T-helper 9 cell (primary cell): ENCODE measurements at regions not wholly inside any gene's neighbourhood (a gene's known extent, or its start where the extent isn't known, plus 50 kb on each side); places are given as distances from the start of the nearest gene placed in this dataset.
"Not testable (repeated sequence)": the region's sequence is repeated elsewhere in the genome, so short reads cannot be mapped to it uniquely, and the experiment has no call there.

Source experiments
- DNase-seq: peaks from one replicate; pipeline ENCODE4 v3.0.0-alpha.2; 2020

DNA sequence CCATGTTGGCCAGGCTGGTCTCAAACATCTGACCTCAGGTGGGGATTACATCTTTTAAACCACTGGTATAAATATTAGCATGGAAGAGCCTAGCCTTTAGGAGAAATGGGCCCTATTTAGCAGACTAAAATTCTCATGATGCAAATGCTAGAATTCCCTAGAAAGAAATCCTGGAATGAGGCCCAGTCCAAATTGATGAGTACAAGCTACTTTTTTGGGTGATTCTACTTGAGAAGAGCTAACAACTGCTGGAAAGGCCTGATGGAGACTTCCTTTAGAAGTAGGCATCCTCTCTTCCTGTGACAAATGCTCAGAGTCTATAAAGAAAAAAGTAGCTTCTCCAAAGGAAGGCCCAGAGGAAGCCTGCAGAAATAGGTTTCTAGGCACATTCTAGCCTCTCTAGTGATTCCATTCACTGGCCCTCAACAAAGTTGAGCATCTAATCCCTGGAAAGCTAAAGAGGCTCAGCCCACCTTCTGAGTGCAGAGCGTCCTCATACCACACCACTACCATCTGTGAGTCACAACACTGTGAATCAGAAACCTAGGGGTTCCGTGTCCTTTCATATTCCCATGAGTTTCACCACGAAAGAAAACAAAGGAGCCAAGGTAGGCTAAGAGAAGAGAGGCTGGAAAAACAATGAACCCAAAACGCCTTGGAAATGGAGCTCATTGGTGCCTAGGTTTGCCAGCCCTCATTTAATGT lies 183.1 kb downstream of the C1D start:
- DNase-seq = no peak

- no peak for DNase-seq
Observed at GRCh38 chr2:67880291-67880761, 182.5 kb downstream of the C1D start.

DNA sequence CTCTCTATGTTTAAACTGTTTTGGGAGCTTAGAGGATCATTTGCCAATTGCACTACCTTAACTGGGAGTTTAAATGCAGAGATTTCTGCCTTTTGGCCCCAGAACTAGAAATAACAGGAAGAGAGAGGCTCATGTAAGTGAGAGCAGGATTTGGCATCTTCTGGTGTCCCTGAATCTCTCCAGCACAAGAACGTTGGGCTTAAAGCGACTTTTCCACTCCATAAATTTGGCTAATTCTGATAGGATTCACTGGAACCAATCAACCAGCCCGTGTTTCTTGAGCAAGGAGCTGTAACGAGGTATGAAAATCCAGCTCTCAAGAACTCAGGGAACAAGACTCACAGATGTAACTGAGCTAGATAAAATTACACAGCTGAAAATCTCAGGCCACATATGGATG lies 181.0 kb downstream of the C1D start:
- no peak for DNase-seq

DNA sequence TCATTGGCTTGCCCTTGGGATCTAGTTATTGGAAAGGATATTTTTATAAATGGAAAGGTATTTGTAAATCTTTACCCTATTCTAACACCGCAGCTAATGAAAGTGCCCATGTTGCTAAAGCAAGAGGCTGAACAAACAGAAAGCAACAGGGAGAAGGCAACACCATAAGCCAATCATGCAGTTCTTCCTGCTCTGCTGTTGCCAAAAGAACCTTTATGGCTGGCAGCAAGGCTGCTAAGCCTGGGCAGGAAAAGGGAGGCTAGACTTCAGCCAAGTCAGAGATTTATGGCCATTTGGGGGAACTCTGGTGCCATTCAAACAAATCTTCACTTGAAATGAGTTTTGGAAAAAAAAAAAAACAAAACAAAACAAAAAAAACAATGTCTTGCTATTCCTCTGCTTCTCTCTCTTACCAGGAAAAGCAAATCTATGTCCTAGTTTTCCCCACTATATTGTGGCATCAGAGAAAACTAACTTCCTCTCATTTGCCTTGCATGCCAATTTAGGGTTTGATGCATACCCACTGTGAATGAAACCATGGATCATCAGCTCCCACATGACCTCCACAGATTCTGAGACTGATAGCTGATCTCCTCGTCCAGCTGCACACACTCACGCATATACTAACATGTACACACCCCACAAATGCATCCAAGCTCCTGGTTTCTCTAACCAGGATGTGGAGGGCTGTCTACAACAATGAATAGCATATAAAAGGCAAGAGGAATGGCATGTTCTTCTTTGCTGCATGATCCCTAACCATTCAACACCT lies 179.3 kb downstream of the C1D start:
- no peak for DNase-seq

GRCh38 chr2:67888351-67889005 lies 174.3 kb downstream of the C1D start:
- DNase-seq = no peak

DNA sequence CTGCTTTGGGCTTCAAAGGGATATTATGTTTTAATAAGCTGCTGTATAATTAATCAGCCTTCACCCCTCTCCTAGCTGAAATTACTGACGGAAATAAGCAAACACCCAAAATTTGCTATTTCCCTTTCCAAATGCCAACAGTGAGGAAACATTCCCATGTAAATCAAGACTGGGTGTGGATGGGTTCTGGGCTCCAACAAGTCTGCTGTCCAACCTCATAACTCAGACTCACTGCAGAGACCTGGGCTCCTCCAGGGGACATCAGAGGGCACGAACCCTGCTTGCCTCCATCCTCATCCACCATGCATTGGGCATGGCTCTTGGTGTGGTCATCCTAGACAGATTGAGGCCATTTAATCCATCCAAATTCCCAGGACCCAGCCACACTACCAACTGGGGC lies 173.7 kb downstream of the C1D start:
- no peak for DNase-seq

- DNase-seq = no peak
Observed at GRCh38 chr2:67891642-67892041, 171.2 kb downstream of the C1D start.

- no peak for DNase-seq
Observed at GRCh38 chr2:67892339-67892846, 170.4 kb downstream of the C1D start.

- DNase-seq = no peak
Observed at GRCh38 chr2:67895227-67895941, 167.4 kb downstream of the C1D start.

DNA sequence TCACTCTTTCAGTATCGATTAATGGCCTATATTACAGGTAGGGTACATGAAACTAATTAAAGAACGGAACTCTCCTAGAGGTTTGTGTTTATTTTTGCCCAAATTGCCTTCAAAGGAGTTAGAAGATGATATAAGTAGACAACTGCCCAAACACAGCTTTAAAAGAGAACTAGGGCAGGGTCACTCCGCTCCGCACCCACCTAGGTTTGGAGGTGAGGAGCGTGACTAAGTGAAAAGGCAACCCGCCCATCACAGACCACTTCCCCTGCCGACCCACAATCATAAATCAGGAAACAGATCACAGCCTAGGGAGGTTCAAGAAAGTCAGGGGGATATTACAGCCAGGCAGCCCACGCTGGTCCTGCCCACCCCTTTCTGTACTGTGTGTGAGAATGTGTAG lies 166.7 kb downstream of the C1D start:
- DNase-seq = no peak

DNA sequence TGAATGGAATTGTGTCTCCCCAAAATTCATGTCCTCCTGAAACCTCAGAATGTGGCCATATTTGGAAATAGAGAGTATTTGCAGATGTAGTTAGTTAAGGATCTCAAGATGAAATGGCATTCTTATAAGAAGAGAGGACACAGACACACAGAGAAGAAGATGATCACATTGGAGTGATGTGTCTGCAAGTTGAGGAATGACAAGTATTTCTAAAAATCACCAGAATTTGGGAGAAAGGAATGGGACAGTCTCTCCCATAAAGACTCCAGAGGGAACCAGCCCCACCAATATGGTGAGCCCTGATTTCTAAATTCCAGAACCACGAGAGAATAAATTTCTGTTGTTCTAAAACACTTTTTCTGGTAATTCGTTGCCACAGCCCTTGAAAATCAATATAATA lies 166.3 kb downstream of the C1D start:
- DNase-seq = no peak

GRCh38 chr2:67898595-67898994 lies 164.2 kb downstream of the C1D start:
- DNase-seq = no peak

DNA sequence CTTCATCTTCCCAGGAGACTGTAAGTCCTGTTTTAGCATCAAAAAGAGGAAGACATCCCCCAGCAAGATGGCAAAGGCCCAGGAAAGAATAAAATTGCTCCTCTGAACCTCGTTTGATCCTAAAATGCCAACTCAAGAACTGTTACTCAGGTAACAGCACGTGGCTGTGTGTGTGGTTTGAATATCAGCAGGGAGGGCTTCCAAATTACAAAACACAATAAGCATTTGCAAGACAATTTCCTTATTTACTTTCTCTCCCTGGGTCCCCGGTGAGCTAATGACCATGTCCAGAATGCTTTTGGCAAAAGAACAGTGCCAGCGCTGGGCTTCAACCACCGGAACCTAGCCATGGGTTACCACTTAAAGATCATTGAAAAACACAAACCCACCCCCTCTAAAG lies 163.6 kb downstream of the C1D start:
- no peak for DNase-seq

DNA sequence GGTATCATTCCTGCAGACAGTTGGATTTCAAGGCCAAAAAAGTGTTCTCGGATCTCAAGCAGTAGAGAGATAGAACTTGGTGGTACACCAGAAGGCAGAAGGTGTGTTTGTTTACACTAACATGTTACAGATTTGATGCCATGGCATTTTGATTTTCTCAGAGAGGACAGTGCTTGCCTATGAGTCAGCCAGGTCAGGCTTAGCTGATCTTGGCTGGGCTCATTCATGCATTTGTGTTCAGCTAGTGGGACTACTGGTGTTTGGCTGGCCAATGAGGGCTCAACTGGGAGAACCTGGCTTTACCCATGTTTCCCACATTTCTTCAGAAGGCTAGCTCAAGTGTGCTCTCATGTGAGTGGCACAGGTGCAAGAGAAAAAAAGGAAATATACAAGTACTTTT lies 162.0 kb downstream of the C1D start:
- DNase-seq = no peak

DNA sequence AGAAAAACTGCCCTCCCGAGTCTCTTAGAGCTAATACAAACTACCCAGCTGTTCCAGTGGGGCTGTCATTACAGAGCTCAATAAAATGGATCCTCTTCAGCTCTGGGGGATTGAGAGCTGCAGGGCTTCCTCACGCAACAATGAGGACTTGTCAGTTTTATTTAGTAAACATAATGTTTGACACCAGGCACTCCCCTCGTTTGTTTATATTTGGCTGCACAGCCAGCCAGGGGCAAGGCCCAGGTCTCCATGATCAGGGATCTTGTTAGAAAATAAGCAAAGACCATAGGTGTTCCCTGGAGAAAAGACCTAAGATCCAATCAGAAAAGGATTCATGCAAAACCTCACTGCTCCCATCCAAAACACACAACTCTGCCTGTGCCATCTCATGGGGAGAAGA lies 158.2 kb downstream of the C1D start:
- DNase-seq = no peak

DNA sequence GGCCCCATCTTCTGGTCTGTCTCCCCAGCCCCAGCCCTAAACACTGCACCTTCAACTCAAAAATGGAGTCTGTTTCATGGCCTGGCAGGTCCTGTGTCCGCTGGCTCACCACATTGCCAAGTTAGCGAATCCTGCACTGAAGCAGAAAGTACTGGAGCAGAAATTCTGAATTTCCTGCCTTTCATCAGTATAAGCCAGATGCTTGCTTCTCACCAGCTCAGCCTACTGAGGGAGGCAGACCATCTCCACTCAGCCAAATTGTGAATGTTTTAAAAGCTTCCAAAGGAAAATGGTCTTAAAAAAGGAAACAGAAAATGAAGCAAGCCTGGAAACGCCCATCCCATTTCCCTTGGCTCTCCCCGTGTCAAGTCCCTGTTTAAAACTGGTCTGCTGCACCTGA lies 157.8 kb downstream of the C1D start:
- DNase-seq = no peak

GRCh38 chr2:67906547-67906946 lies 156.3 kb downstream of the C1D start:
- DNase-seq = not testable (repeated sequence)

DNA sequence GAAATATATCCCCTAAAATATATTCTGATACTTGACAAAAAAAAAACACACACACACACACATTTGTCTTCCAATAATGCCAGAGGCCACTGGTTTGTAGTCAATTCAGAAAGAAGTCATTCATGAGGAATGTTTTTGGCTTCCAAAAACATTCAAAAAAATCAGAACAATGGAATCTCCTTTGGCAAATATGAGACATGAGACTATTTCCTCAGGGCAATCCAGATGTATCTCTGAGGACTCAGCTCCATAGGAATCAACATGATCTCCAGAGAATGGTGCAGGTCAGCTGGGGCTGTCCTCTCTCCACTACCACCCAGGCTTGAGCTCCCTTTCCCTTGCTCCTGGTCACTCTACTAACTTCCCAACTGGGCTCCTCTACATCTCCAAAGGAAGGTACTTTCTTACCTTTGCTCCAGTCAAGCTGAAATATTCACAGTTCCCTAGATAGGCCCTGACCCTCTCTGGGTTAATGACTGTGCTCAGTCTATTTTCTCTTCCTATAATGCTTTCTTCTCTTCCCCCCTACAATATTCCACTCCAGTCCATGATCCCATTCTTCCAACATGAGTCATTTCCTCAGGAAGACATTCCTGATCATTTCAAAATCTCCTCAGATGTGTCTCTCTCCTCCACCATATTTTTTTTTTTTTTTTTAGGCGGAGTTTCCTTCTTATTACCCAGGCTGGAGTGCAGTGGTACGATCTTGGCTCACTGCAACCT lies 145.3 kb downstream of the C1D start:
- no peak for DNase-seq

DNA sequence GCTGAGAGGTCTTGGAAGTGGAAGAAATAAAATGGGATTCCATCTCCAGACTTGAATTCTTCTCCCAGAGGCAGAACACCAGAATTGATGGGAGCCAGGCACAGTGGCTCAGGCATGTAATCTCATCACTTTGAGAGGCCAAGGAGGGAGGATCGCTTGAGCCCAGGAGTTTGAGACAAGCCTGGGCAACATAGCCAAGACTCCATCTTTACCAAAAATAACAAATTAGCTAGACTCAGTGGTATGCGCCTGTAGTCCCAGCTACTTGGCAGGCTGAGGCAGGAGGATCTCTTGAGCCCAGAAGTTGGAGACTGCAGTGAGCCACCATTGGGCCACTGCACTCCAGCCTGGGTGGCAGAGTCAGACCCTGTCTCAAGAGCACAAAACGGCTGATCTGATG lies 144.3 kb downstream of the C1D start:
- DNase-seq = no peak

- no peak for DNase-seq
Observed at GRCh38 chr2:67919490-67919889, 143.3 kb downstream of the C1D start.

DNA sequence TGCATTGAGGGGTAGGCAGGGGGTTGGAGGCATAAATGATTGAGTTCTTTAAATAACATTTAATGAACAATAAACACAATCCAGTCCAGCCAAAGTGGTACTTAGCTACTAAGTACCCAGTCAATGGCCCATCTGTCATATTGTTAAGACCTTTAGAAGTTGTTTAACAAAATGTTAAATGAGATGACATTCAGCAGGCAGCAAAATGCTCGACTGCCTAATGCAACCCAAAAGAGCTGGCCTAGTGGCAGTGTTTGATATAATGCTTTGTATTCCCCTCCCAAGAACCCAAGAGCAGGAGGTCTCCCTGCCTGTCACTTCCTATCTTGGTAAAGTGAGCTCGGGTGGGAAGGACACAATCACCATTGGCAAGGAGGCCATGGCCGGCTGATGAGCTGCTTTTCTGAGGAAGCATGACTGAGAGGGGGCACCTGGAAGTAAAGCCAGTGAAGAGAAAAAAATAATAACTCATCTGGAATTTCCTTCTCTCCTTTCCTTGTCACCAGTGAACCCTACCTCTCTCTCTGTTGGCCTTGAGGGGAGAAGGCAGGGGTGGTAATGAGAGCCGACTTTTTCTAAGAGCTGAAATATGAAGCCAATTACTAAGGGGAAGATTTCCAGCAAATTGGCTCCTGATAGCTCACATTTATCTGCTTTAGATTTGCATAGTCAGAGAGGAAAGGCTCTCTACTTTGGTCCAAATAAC lies 140.6 kb downstream of the C1D start:
- DNase-seq = no peak

DNA sequence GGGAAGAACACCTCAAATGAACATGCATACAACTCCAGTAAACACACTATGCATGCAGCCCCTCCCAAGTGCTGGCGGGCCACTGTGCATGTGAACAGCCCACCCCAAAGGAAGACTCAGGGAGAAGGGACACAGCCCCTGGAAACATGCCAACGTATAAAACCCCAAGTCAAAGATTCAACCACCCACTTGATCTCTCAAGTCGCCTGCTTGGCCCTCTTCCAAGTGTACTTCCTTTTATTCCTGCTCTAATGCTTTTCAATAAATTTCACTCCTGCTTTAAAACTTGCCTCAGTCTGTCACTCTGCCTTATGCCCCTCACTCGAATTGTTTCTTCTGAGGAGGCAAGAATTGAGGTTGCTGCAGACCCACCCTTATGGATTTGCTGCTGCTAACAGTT lies 139.1 kb downstream of the C1D start:
- no peak for DNase-seq
